SK-N-SH (cell line): ENCODE measurements at regions not wholly inside any gene's neighbourhood (a gene's known extent, or its start where the extent isn't known, plus 50 kb on each side); places are given as distances from the start of the nearest gene placed in this dataset.
A peak's percentile ranks its signal among the peaks of the same experiment; 100 is the strongest.

Experiments used
- CTCF ChIA-PET: fragments of 300-600, 350-600 bp; formaldehyde crosslinking; extraction: SDS; loops from one replicate; lab custom pipeline; 2021; lab: Yijun Ruan, JAX
- POLR2A ChIA-PET: fragments of 350-600 bp; sonication (Branson Sonifier 250); formaldehyde crosslinking; extraction: SDS; loops from one replicate; lab custom pipeline; 2020; ENCODE audit warnings: antibody characterized with exemption, inconsistent platforms; lab: Yijun Ruan, JAX
- DNase-seq: peaks from one replicate; pipeline ENCODE4 v3.0.0; 2012
- H2AFZ ChIP-seq: fragments of 200-600 bp; sonication (generic); 2 replicates; pipeline ENCODE4 v1.8.1; 2016; ENCODE audit warnings: antibody characterized with exemption, mild to moderate bottlenecking, low read depth
- H3F3A ChIP-seq: fragments of 200-600 bp; sonication (generic); replicated peaks from 2 replicates; pipeline ENCODE3; 2016; ENCODE audit warnings: antibody characterized with exemption, mild to moderate bottlenecking; ENCODE audit not compliant: insufficient read depth
- H3K27ac ChIP-seq, 2 experiments: fragments of 200-500 bp in 1 of 2; fragments of 200-600 bp in 1 of 2; sonication (Bioruptor generic) in 1 of 2; sonication (generic), shearing (Covaris generic) in 1 of 2; 2 replicates each; pipeline versions ENCODE4 v1.5.1 to v1.6.1; 2014 to 2016; ENCODE audit warnings: low read depth in 2 of 2, inconsistent platforms in 1 of 2, low read length in 1 of 2, mild to moderate bottlenecking in 1 of 2, mixed read lengths in 1 of 2
- H3K27me3 ChIP-seq: fragments of 200-600 bp; sonication (generic), shearing (Covaris generic); 2 replicates; pipeline ENCODE4 v1.6.1; 2016; ENCODE audit warnings: mixed run types; ENCODE audit not compliant: insufficient read depth
- H3K36me3 ChIP-seq, 2 experiments: fragments of 200-500 bp in 1 of 2; fragments of 200-600 bp in 1 of 2; sonication (Bioruptor generic) in 1 of 2; sonication (generic) in 1 of 2; replicated peaks in 1 of 2; 2 replicates each; pipeline versions ENCODE3 to v1.5.1; 2014 to 2016; ENCODE audit warnings: low read length in 1 of 2, mild to moderate bottlenecking in 1 of 2; ENCODE audit not compliant: insufficient read depth in 2 of 2, control insufficient read depth in 1 of 2
- H3K4me1 ChIP-seq, 2 experiments: fragments of 200-500 bp in 1 of 2; fragments of 200-600 bp in 1 of 2; sonication (Bioruptor generic) in 1 of 2; sonication (generic), shearing (Covaris generic) in 1 of 2; 2 replicates each; pipeline versions ENCODE4 v1.5.1 to v1.6.1; 2014 to 2016; ENCODE audit warnings: low read depth in 1 of 2, low read length in 1 of 2, mixed run types in 1 of 2; ENCODE audit not compliant: insufficient read depth in 2 of 2, control insufficient read depth in 1 of 2
- H3K4me2 ChIP-seq: fragments of 200-600 bp; sonication (generic), shearing (Covaris generic); 2 replicates; pipeline ENCODE4 v1.6.1; 2017; ENCODE audit warnings: mixed run types
- H3K4me3 ChIP-seq, 2 experiments: fragments of 200-500 bp in 1 of 2; fragments of 200-600 bp in 1 of 2; sonication (Bioruptor generic) in 1 of 2; sonication (generic), shearing (Covaris generic) in 1 of 2; 2 replicates each; pipeline versions ENCODE4 v1.5.1 to v1.8.1; 2014 to 2016; ENCODE audit warnings: low read depth in 2 of 2, inconsistent platforms in 1 of 2, low read length in 1 of 2, mild to moderate bottlenecking in 1 of 2, mixed read lengths in 1 of 2, moderate library complexity in 1 of 2
- H3K79me2 ChIP-seq: fragments of 200-600 bp; sonication (generic); 2 replicates; pipeline ENCODE4 v1.8.1; 2017; ENCODE audit warnings: mild to moderate bottlenecking; ENCODE audit not compliant: insufficient read depth
- H3K9ac ChIP-seq: fragments of 200-600 bp; sonication (generic); 2 replicates; pipeline ENCODE4 v1.6.1; 2017; ENCODE audit warnings: mixed run types
- H3K9me2 ChIP-seq: fragments of 200-600 bp; sonication (generic); 2 replicates; pipeline ENCODE4 v1.6.1; 2017; ENCODE audit warnings: mixed run types
- H3K9me3 ChIP-seq: fragments of 200-600 bp; sonication (generic); 2 replicates; pipeline ENCODE4 v1.6.1; 2017; ENCODE audit warnings: mixed run types, mild to moderate bottlenecking, moderate library complexity
- H4K20me1 ChIP-seq: fragments of 200-600 bp; sonication (generic); 2 replicates; pipeline ENCODE4 v1.6.1; 2017; ENCODE audit warnings: mild to moderate bottlenecking, mixed run types; ENCODE audit not compliant: insufficient read depth
- FOSL2 ChIP-seq: IDR thresholded peaks from 2 replicates; pipeline ENCODE4 v1.4.0; 2012; ENCODE audit warnings: low read depth, mild to moderate bottlenecking, moderate library complexity, borderline replicate concordance
- FOXJ3 ChIP-seq: sonication (generic); formaldehyde crosslinking; IDR thresholded peaks from 2 replicates; pipeline ENCODE4 v1.5.1; 2020; ENCODE audit warnings: mild to moderate bottlenecking, missing genetic modification reagents
- GABPA ChIP-seq: IDR thresholded peaks from 2 replicates; pipeline ENCODE4 v1.4.0; 2012; ENCODE audit warnings: low read depth, mild to moderate bottlenecking
- GATA2 ChIP-seq: sonication (generic); formaldehyde crosslinking; IDR thresholded peaks from 2 replicates; pipeline ENCODE4 v1.5.0; 2020; ENCODE audit warnings: mild to moderate bottlenecking, missing genetic modification reagents
- IRF3 ChIP-seq: fragments of 150-350 bp; IDR thresholded peaks from 2 replicates; pipeline ENCODE4 v1.6.1; 2016; ENCODE audit warnings: mild to moderate bottlenecking, low read depth, low read length
- NFIC ChIP-seq: IDR thresholded peaks from 2 replicates; pipeline ENCODE4 v1.4.0; 2012; ENCODE audit warnings: borderline replicate concordance
- RAD21 ChIP-seq: IDR thresholded peaks from 2 replicates; pipeline ENCODE4 v1.6.1; 2012; ENCODE audit warnings: mild to moderate bottlenecking, low read length
- RXRA ChIP-seq: IDR thresholded peaks from 2 replicates; pipeline ENCODE4 v1.4.0; 2012; ENCODE audit warnings: low read depth, mild to moderate bottlenecking, borderline replicate concordance
- TAF1 ChIP-seq: IDR thresholded peaks from 2 replicates; pipeline ENCODE4 v1.6.1; 2012; ENCODE audit warnings: low read depth, mild to moderate bottlenecking, low read length, moderate library complexity, borderline replicate concordance
- TCF12 ChIP-seq: IDR thresholded peaks from 2 replicates; pipeline ENCODE4 v1.4.0; 2012
- YY1 ChIP-seq: IDR thresholded peaks from 2 replicates; pipeline ENCODE4 v1.4.0; 2012; ENCODE audit warnings: low read depth, mild to moderate bottlenecking
- WGBS: methylation state at CpG from one replicate; pipeline ENCODE4 v1.1.6; 2017; ENCODE audit warnings: low lambda C conversion rate; 5-methylcytosine and 5-hydroxymethylcytosine counted together

GRCh38 chr15:35842631-35843030, 296.7 kb upstream of the DPH6 start:
- WGBS, result 88% methylated on average over 3 of the region's 3 CpGs
- TF ChIP-seq NFIC, result no peak
- TF ChIP-seq FOXJ3 (CRISPR knock-in tag), result no peak
- no peak for TF ChIP-seq YY1
- no peak overlapping the region for H2AFZ ChIP-seq
- H3K4me3 ChIP-seq, result no peak overlapping the region
- ChIA-PET POLR2A (interaction anchor here (1.3 kb wide), 1 partner anchor 29 kb away, joined by 6 read pairs; no protein-coding TSS in a partner anchor), CTCF (interaction anchor here (0.6 to 2.4 kb wide), 2 partner anchors 15 to 363 kb away, joined by 3 to 5 read pairs; no protein-coding TSS in a partner anchor)
- peak overlapping the region in 1 of 2 experiments; percentile 62; a peak in 1 of 4 replicates for H3K27ac ChIP-seq
- H3K9me2 ChIP-seq, result no peaks in the 10 kb centered on the region
- H3K27me3 ChIP-seq, result no peaks in the 10 kb centered on the region
- no peaks in the 10 kb centered on the region for H3K79me2 ChIP-seq
- H3K36me3 ChIP-seq, result no peaks in the 10 kb centered on the region
- no peak overlapping the region for H3K4me2 ChIP-seq
- H3K4me1 ChIP-seq, result peaks cover 0 to 18% of the 10 kb centered on the region in 2 experiments; a peak in 1 of 4 replicates
- no peaks in the 10 kb centered on the region for H3F3A ChIP-seq
- DNase-seq, result no peak
- no peak overlapping the region for H3K9ac ChIP-seq
- H4K20me1 ChIP-seq, result no peaks in the 10 kb centered on the region
- no peaks in the 10 kb centered on the region for H3K9me3 ChIP-seq

DNA sequence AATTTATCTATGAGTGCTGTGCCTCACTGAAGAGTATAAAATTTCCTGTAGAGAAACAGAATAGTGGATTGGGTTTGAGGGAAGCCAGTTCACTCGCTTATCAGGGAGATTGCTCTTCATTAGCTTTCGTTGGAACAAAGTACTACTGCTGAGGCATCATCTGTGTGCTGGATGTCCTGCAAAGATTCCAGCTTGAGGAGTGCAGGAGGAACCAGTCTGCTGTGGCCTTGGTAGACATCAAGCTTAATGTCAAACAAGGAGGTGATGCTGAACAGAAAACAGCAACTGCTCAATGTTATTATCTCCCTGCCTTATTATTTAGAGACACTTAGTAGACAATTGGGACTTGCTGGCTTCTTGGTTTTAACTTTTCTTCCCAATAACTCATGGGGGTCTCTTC, 297.5 kb upstream of the DPH6 start:
- TF ChIP-seq RXRA (no peak), GATA2 (peak; percentile 71), TCF12 (no peak)
- TF ChIP-seq, all 33 proteins: peak for 1
- H3K9me2 ChIP-seq, result no peaks in the 10 kb centered on the region
- 72% methylated on average over 2 of the region's 2 CpGs for WGBS
- H3K27ac ChIP-seq, result peak overlapping the region in 1 of 2 experiments; percentile 62; a peak in 2 of 4 replicates
- H3K4me3 ChIP-seq, result no peak overlapping the region
- H3K9me3 ChIP-seq, result no peaks in the 10 kb centered on the region
- H3K79me2 ChIP-seq, result no peaks in the 10 kb centered on the region
- ChIA-PET CTCF (interaction anchor here (0.6 to 2.4 kb wide), 2 partner anchors 15 to 112 kb away, joined by 3 to 5 read pairs; no protein-coding TSS in a partner anchor), POLR2A (interaction anchor here (1.3 kb wide), 1 partner anchor 29 kb away, joined by 6 read pairs; no protein-coding TSS in a partner anchor)
- no peak overlapping the region for H2AFZ ChIP-seq
- no peak overlapping the region for H3K4me2 ChIP-seq
- no peaks in the 10 kb centered on the region for H4K20me1 ChIP-seq
- peaks cover 0 to 18% of the 10 kb centered on the region in 2 experiments; a peak in 2 of 4 replicates for H3K4me1 ChIP-seq
- H3K9ac ChIP-seq, result no peak overlapping the region
- no peaks in the 10 kb centered on the region for H3F3A ChIP-seq
- H3K36me3 ChIP-seq, result no peaks in the 10 kb centered on the region
- no peaks in the 10 kb centered on the region for H3K27me3 ChIP-seq
- DNase-seq, result no peak

DNA sequence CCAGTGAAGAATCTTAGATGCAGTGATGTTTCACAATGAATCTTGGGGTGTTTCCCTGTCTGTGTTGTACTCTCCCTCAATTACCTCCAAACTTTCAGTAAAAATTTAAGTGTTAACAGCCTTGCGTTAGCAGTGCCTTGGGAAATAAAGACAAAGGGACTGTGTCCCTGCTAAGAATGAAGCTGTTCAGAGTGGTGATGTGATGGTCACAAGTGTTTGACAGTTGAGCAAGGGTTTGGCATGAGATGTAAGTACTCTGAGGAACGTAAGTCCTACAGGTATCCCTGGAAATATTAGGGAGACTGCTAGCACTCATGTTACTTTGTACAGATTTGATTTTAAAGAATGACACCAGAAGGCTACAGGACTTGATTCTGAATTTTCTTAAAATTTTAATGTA, 304.3 kb upstream of the DPH6 start:
- TF ChIP-seq FOSL2 (no peak), IRF3 (no peak), RXRA (no peak), RAD21 (no peak), GABPA (no peak), TAF1 (no peak), GATA2 (no peak)
- 93% methylated on average over 2 of the region's 2 CpGs for WGBS

More for the DNA sequence above, 304.3 kb upstream of the DPH6 start:
- Histone ChIP-seq H3K9ac (no peak overlapping the region), H3K4me2 (no peak overlapping the region), H3K4me1 (peaks cover 9 to 17% of the 10 kb centered on the region in 2 experiments; a peak in 3 of 4 replicates), H3K9me2 (no peaks in the 10 kb centered on the region), H3F3A (peaks cover 4% of the 10 kb centered on the region), H3K4me3 (no peak overlapping the region), H3K27ac (no peak overlapping the region; a peak in 1 of 4 replicates), H2AFZ (no peak overlapping the region), H3K27me3 (no peaks in the 10 kb centered on the region), H3K79me2 (no peaks in the 10 kb centered on the region), H3K36me3 (no peaks in the 10 kb centered on the region), H3K9me3 (no peaks in the 10 kb centered on the region), H4K20me1 (no peaks in the 10 kb centered on the region)
- POLR2A ChIA-PET, result no interaction called here
- no peak for DNase-seq
- CTCF ChIA-PET, result interaction anchor here (0.8 kb wide), 1 partner anchor 9 kb away, joined by 3 read pairs; no protein-coding TSS in a partner anchor
